ENCODE measurements at regions not wholly inside any gene's neighbourhood (a gene's known extent, or its start where the extent isn't known, plus 50 kb on each side); places are given as distances from the start of the nearest gene placed in this dataset.

GRCh38 chr2:160664603-160665140 is 171.1 kb upstream of the RBMS1 start:
- TF ChIP-seq POLR2A (IDR thresholded peaks at IDR 0.05) (no peak), POLR2AphosphoS5 (IDR thresholded peaks at IDR 0.05) (no peak), EP300 (IDR thresholded peaks at IDR 0.05) (no peak)
- TF ChIP-seq, protein P1, sequence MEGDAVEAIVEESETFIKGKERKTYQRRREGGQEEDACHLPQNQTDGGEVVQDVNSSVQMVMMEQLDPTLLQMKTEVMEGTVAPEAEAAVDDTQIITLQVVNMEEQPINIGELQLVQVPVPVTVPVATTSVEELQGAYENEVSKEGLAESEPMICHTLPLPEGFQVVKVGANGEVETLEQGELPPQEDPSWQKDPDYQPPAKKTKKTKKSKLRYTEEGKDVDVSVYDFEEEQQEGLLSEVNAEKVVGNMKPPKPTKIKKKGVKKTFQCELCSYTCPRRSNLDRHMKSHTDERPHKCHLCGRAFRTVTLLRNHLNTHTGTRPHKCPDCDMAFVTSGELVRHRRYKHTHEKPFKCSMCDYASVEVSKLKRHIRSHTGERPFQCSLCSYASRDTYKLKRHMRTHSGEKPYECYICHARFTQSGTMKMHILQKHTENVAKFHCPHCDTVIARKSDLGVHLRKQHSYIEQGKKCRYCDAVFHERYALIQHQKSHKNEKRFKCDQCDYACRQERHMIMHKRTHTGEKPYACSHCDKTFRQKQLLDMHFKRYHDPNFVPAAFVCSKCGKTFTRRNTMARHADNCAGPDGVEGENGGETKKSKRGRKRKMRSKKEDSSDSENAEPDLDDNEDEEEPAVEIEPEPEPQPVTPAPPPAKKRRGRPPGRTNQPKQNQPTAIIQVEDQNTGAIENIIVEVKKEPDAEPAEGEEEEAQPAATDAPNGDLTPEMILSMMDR (IDR thresholded peaks at IDR 0.05): no peak
